HFFc6 (cell line): ENCODE measurements at regions not wholly inside any gene's neighbourhood (a gene's known extent, or its start where the extent isn't known, plus 50 kb on each side); places are given as distances from the start of the nearest gene placed in this dataset.

Experiments
- DNase-seq: peaks from one replicate; pipeline ENCODE4 v3.0.0-alpha.2; 2018
- H3K27ac Mint-ChIP-seq: 2 replicates; pipeline ENCODE4 v1.8.0; 2020; ENCODE audit warnings: mild to moderate bottlenecking, mixed read lengths
- H3K27me3 Mint-ChIP-seq: 2 replicates; pipeline ENCODE4 v1.8.0; 2021; ENCODE audit warnings: mild to moderate bottlenecking, moderate library complexity, mixed read lengths; ENCODE audit not compliant: insufficient read depth
- H3K36me3 Mint-ChIP-seq: 2 replicates; pipeline ENCODE4 v1.8.0; 2021; ENCODE audit warnings: low read depth, mixed read lengths
- H3K4me1 Mint-ChIP-seq: 2 replicates; pipeline ENCODE4 v1.8.0; 2020; ENCODE audit warnings: low read depth, mixed read lengths
- H3K4me3 Mint-ChIP-seq: 2 replicates; pipeline ENCODE4 v1.8.0; 2020; ENCODE audit warnings: mild to moderate bottlenecking, moderate library complexity, mixed read lengths
- H3K9me3 Mint-ChIP-seq: 2 replicates; pipeline ENCODE4 v1.8.0; 2020; ENCODE audit warnings: mild to moderate bottlenecking, mixed read lengths
- CTCF ChIP-seq: fragments of 200-600 bp; sonication (generic); IDR thresholded peaks from 2 replicates; pipeline ENCODE4 v1.5.0; 2021; ENCODE audit warnings: antibody characterized with exemption, mild to moderate bottlenecking

- Mint-ChIP-seq H3K9me3 (peaks cover 4% of the 10 kb centered on the region; the same call in 1 of the 2 replicates), H3K4me1 (peaks cover 85% of the 10 kb centered on the region), H3K27me3 (no peaks in the 10 kb centered on the region), H3K27ac (peak overlapping the region; percentile 99), H3K36me3 (peaks cover 36% of the 10 kb centered on the region), H3K4me3 (peak overlapping the region; percentile 10; the same call in 1 of the 2 replicates)
- TF ChIP-seq CTCF = no peak
- peak; percentile 79 for DNase-seq
Observed at GRCh38 chr15:38883987-38884386, 319.4 kb upstream of the RASGRP1 start.

GRCh38 chr15:38885001-38885400 is 320.4 kb upstream of the RASGRP1 start:
- peak; percentile 69 for DNase-seq
- H3K9me3 Mint-ChIP-seq = peaks cover 4% of the 10 kb centered on the region; the same call in 1 of the 2 replicates
- H3K27me3 Mint-ChIP-seq = no peaks in the 10 kb centered on the region
- H3K4me3 Mint-ChIP-seq = peak overlapping the region; percentile 90
- peaks cover 32% of the 10 kb centered on the region for H3K36me3 Mint-ChIP-seq
- peaks cover 80% of the 10 kb centered on the region for H3K4me1 Mint-ChIP-seq
- peak overlapping the region; percentile 99 for H3K27ac Mint-ChIP-seq
- TF ChIP-seq CTCF = no peak

- no peak for TF ChIP-seq CTCF
- Mint-ChIP-seq H3K27me3 (no peaks in the 10 kb centered on the region), H3K4me3 (peak overlapping the region; percentile 90), H3K9me3 (peaks cover 4% of the 10 kb centered on the region; the same call in 1 of the 2 replicates), H3K27ac (peak overlapping the region; percentile 99), H3K36me3 (peaks cover 30% of the 10 kb centered on the region), H3K4me1 (peaks cover 77% of the 10 kb centered on the region)
- peak; percentile 29 for DNase-seq
Observed at GRCh38 chr15:38885471-38885952, 320.9 kb upstream of the RASGRP1 start.

- H3K27ac Mint-ChIP-seq = peak overlapping the region; percentile 99
- peak overlapping the region; percentile 90 for H3K4me3 Mint-ChIP-seq
- H3K36me3 Mint-ChIP-seq = peaks cover 26% of the 10 kb centered on the region
- H3K9me3 Mint-ChIP-seq = peaks cover 10% of the 10 kb centered on the region
- no peak for TF ChIP-seq CTCF
- H3K4me1 Mint-ChIP-seq = peaks cover 72% of the 10 kb centered on the region
- DNase-seq = peak; percentile 81
- H3K27me3 Mint-ChIP-seq = no peaks in the 10 kb centered on the region; the same call in 1 of the 2 replicates
Observed at GRCh38 chr15:38886315-38887163, 321.9 kb upstream of the RASGRP1 start.

- no peak for DNase-seq
- Mint-ChIP-seq H3K4me1 (peaks cover 73% of the 10 kb centered on the region), H3K4me3 (no peak overlapping the region), H3K27me3 (peaks cover 4% of the 10 kb centered on the region; the same call in 1 of the 2 replicates), H3K9me3 (peaks cover 15% of the 10 kb centered on the region), H3K27ac (peak overlapping the region; percentile 62), H3K36me3 (peaks cover 29% of the 10 kb centered on the region)
- TF ChIP-seq CTCF = no peak
Observed at GRCh38 chr15:38888701-38889221, 324.1 kb upstream of the RASGRP1 start.
